ENCODE measurements at regions not wholly inside any gene's neighbourhood (a gene's known extent, or its start where the extent isn't known, plus 50 kb on each side); places are given as distances from the start of the nearest gene placed in this dataset.

- no peak overlapping the region for H3K27ac ChIP-seq (ENCODE audit: low read depth, low read length)
- no peak overlapping the region for H3K9ac ChIP-seq (ENCODE audit: low read length)
- peaks cover 5% of the 10 kb centered on the region for H3K4me1 ChIP-seq (ENCODE audit: insufficient read depth, low read length)
- no peaks in the 10 kb centered on the region for H3K9me3 ChIP-seq (ENCODE audit: low read length)
- no peak overlapping the region for H3K4me3 ChIP-seq (ENCODE audit: low read depth in 1 of 2, low read length in 2 of 2)
- H3K36me3 ChIP-seq (ENCODE audit: insufficient read depth, low read length) = peaks cover 11% of the 10 kb centered on the region
- H3K27me3 ChIP-seq (ENCODE audit: control insufficient read depth in 1 of 2, insufficient read depth in 2 of 2, low read length in 2 of 2) = no peaks in the 10 kb centered on the region
Measured at GRCh38 chr17:79248843-79249493, 174.3 kb downstream of the ENGASE start.

GRCh38 chr17:79246225-79247190, 171.9 kb downstream of the ENGASE start:
- H3K36me3 ChIP-seq (ENCODE audit: insufficient read depth, low read length) = peaks cover 11% of the 10 kb centered on the region
- no peaks in the 10 kb centered on the region for H3K27me3 ChIP-seq (ENCODE audit: control insufficient read depth in 1 of 2, insufficient read depth in 2 of 2, low read length in 2 of 2)
- H3K9ac ChIP-seq (ENCODE audit: low read length) = no peak overlapping the region
- H3K4me1 ChIP-seq (ENCODE audit: insufficient read depth, low read length) = no peaks in the 10 kb centered on the region
- H3K9me3 ChIP-seq (ENCODE audit: low read length) = no peaks in the 10 kb centered on the region
- H3K4me3 ChIP-seq (ENCODE audit: low read depth in 1 of 2, low read length in 2 of 2) = no peak overlapping the region
- H3K27ac ChIP-seq (ENCODE audit: low read depth, low read length) = no peak overlapping the region

DNA sequence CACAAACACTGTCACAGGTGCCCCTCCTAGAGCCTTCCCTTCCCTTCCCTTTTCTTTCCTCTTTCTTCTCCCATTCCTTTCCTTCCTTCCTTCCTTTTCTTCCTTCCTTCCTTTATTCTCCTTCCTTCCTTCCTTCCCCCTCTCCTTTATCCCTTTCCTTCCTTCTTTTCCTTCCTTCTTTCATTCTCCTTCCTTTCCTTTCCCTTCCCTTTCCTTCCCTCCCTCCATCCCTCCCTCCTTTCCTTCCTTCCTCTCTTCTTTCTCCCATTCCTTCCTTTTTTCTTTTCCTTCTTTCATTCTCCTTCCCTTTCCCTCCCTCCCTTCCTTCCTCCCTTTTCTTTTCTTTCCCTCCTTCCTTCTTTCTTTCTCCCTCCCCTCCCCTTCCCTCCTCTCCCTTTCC, 170.0 kb downstream of the ENGASE start:
- Histone ChIP-seq H3K9ac (ENCODE audit: low read length) (no peak overlapping the region), H3K27ac (ENCODE audit: low read depth, low read length) (no peak overlapping the region), H3K9me3 (ENCODE audit: low read length) (no peaks in the 10 kb centered on the region), H3K36me3 (ENCODE audit: insufficient read depth, low read length) (peaks cover 11% of the 10 kb centered on the region), H3K27me3 (ENCODE audit: control insufficient read depth in 1 of 2, insufficient read depth in 2 of 2, low read length in 2 of 2) (no peaks in the 10 kb centered on the region), H3K4me1 (ENCODE audit: insufficient read depth, low read length) (no peaks in the 10 kb centered on the region), H3K4me3 (ENCODE audit: low read depth in 1 of 2, low read length in 2 of 2) (no peak overlapping the region)

- Histone ChIP-seq H3K9ac (ENCODE audit: low read length) (no peak overlapping the region), H3K27me3 (ENCODE audit: control insufficient read depth in 1 of 2, insufficient read depth in 2 of 2, low read length in 2 of 2) (no peaks in the 10 kb centered on the region), H3K27ac (ENCODE audit: low read depth, low read length) (no peak overlapping the region), H3K36me3 (ENCODE audit: insufficient read depth, low read length) (peaks cover 5% of the 10 kb centered on the region), H3K4me3 (ENCODE audit: low read depth in 1 of 2, low read length in 2 of 2) (no peak overlapping the region), H3K4me1 (ENCODE audit: insufficient read depth, low read length) (no peaks in the 10 kb centered on the region), H3K9me3 (ENCODE audit: low read length) (no peaks in the 10 kb centered on the region)
Measured at GRCh38 chr17:79243996-79244395, 169.4 kb downstream of the ENGASE start.

- Histone ChIP-seq H3K36me3 (ENCODE audit: insufficient read depth, low read length) (peaks cover 1% of the 10 kb centered on the region), H3K4me3 (ENCODE audit: low read depth in 1 of 2, low read length in 2 of 2) (no peak overlapping the region), H3K4me1 (ENCODE audit: insufficient read depth, low read length) (no peaks in the 10 kb centered on the region), H3K27me3 (ENCODE audit: control insufficient read depth in 1 of 2, insufficient read depth in 2 of 2, low read length in 2 of 2) (no peaks in the 10 kb centered on the region), H3K9ac (ENCODE audit: low read length) (no peak overlapping the region), H3K9me3 (ENCODE audit: low read length) (no peaks in the 10 kb centered on the region), H3K27ac (ENCODE audit: low read depth, low read length) (no peak overlapping the region)
Measured at GRCh38 chr17:79243603-79243990, 169.0 kb downstream of the ENGASE start.

DNA sequence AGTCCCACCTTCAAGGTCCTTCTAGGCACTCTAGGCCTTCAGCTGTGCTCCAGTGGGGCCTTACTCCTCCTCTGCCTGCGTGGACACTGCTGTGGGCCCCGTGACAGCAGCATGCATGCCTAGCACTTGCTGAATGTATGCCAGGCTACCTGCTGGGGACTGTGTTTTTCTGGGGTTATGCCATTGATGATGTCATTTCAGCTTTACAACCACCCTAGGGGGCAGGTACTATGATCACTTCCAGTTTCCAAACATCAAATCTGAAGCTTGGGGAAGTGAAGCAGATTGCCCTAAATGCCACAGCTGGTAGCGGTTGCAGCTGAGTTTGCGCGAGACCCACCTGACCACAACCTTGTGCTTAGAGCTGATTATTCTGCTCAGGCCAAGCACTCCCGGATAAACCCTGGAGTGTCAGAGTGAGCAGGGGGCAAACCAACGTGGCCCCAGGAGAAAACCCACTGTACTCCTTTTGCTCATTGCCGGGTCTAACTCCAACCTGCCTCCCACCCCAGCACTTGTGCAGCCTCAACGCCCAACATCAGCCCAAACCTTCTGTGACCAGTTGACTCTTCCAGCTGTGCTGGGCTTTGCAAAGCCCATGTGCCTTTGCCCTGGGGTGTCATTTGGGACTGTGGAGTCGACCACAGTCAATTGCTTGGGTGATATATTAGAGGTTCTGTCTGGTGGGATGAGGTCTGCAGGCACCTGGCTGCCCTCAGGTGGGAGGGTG, 168.4 kb downstream of the ENGASE start:
- H3K27me3 ChIP-seq (ENCODE audit: control insufficient read depth in 1 of 2, insufficient read depth in 2 of 2, low read length in 2 of 2) = no peaks in the 10 kb centered on the region
- no peak overlapping the region for H3K9ac ChIP-seq (ENCODE audit: low read length)
- no peaks in the 10 kb centered on the region for H3K36me3 ChIP-seq (ENCODE audit: insufficient read depth, low read length)
- H3K4me3 ChIP-seq (ENCODE audit: low read depth in 1 of 2, low read length in 2 of 2) = no peak overlapping the region
- H3K9me3 ChIP-seq (ENCODE audit: low read length) = no peaks in the 10 kb centered on the region
- no peaks in the 10 kb centered on the region for H3K4me1 ChIP-seq (ENCODE audit: insufficient read depth, low read length)
- no peak overlapping the region for H3K27ac ChIP-seq (ENCODE audit: low read depth, low read length)

GRCh38 chr17:79242393-79242792, 167.8 kb downstream of the ENGASE start:
- no peaks in the 10 kb centered on the region for H3K27me3 ChIP-seq (ENCODE audit: control insufficient read depth in 1 of 2, insufficient read depth in 2 of 2, low read length in 2 of 2)

DNA sequence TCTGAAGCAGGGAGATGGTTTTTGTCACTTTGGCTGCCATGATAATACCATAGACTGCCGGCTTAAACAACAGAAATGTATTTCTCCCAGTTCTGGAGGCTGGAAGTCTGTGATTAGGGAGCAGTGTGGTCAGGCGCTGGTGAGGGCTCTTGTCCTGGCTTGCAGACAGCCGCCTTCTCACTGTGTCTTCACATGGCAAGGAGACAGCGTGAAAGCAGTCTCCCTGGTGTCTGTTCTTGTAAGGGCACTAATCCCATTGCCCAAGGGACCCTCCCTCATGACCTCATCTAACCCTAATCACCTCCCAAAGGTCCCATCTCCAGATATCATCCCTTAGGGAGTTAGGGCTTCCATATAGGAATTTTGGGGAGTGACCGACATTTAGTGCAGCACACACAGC, 167.0 kb downstream of the ENGASE start:
- H3K36me3 ChIP-seq (ENCODE audit: insufficient read depth, low read length) = no peaks in the 10 kb centered on the region
- no peak overlapping the region for H3K9ac ChIP-seq (ENCODE audit: low read length)
- no peaks in the 10 kb centered on the region for H3K9me3 ChIP-seq (ENCODE audit: low read length)
- no peaks in the 10 kb centered on the region for H3K4me1 ChIP-seq (ENCODE audit: insufficient read depth, low read length)
- no peaks in the 10 kb centered on the region for H3K27me3 ChIP-seq (ENCODE audit: control insufficient read depth in 1 of 2, insufficient read depth in 2 of 2, low read length in 2 of 2)
- no peak overlapping the region for H3K27ac ChIP-seq (ENCODE audit: low read depth, low read length)
- no peak overlapping the region for H3K4me3 ChIP-seq (ENCODE audit: low read depth in 1 of 2, low read length in 2 of 2)

More at GRCh38 chr17:79242393-79242792, 167.8 kb downstream of the ENGASE start:
- Histone ChIP-seq H3K4me3 (ENCODE audit: low read depth in 1 of 2, low read length in 2 of 2) (no peak overlapping the region), H3K36me3 (ENCODE audit: insufficient read depth, low read length) (no peaks in the 10 kb centered on the region), H3K9me3 (ENCODE audit: low read length) (no peaks in the 10 kb centered on the region), H3K27ac (ENCODE audit: low read depth, low read length) (no peak overlapping the region), H3K9ac (ENCODE audit: low read length) (no peak overlapping the region), H3K4me1 (ENCODE audit: insufficient read depth, low read length) (no peaks in the 10 kb centered on the region)

DNA sequence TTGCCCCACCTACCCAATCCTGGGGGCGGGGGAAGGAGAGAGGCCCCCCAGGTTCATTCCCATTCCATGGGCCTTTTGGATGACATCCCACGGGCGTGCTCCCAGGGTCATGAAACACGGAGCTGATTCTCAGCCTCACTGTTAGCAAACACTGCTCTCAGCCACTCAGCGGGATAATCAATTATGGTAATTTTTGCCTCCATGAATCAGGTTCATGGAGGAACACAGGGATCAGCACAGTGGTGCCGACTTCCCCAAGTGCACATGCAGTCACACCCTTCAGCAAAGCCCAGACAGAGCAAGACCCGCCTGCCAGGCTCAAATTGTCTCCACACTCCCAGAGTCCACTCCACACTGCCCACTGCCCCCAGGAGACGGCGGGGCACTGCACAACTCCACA, 164.6 kb downstream of the ENGASE start:
- H3K27ac ChIP-seq (ENCODE audit: low read depth, low read length) = no peak overlapping the region
- H3K9ac ChIP-seq (ENCODE audit: low read length) = no peak overlapping the region
- no peaks in the 10 kb centered on the region for H3K36me3 ChIP-seq (ENCODE audit: insufficient read depth, low read length)
- no peaks in the 10 kb centered on the region for H3K27me3 ChIP-seq (ENCODE audit: control insufficient read depth in 1 of 2, insufficient read depth in 2 of 2, low read length in 2 of 2)
- no peaks in the 10 kb centered on the region for H3K4me1 ChIP-seq (ENCODE audit: insufficient read depth, low read length)
- H3K9me3 ChIP-seq (ENCODE audit: low read length) = no peaks in the 10 kb centered on the region
- H3K4me3 ChIP-seq (ENCODE audit: low read depth in 1 of 2, low read length in 2 of 2) = no peak overlapping the region

DNA sequence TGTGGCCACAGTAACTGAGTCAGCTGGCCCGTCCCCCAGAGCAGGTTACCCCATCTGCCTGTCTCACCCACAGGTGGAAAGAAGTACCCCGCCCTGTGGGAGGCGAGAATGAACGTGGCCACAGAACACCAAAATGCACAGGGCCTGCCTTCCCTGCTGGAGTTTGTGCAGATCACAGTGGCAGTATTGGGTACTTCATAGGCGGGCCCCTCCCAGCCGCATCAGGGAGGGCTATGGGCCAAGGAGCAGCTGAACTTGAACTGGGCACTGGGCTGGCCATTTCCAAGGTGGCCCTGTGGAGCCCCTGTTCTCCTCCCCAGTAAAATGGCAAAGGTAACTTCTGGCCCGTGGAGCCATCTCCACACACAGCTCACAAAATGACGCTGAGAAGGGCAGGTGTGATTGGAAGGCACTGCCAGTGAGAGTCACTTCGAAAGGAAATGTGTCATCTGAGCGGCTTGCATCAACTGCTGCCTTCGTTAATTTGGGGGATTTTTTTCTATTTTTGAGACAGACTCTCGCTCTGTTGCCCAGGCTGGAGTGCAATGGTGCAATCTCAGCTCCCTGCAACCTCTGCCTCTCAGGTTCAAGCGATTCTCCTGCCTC, 162.9 kb downstream of the ENGASE start:
- no peaks in the 10 kb centered on the region for H3K9me3 ChIP-seq (ENCODE audit: low read length)
- H3K4me3 ChIP-seq (ENCODE audit: low read depth in 1 of 2, low read length in 2 of 2) = no peak overlapping the region
- H3K27ac ChIP-seq (ENCODE audit: low read depth, low read length) = no peak overlapping the region
- H3K27me3 ChIP-seq (ENCODE audit: control insufficient read depth in 1 of 2, insufficient read depth in 2 of 2, low read length in 2 of 2) = no peaks in the 10 kb centered on the region
- H3K36me3 ChIP-seq (ENCODE audit: insufficient read depth, low read length) = no peaks in the 10 kb centered on the region
- H3K4me1 ChIP-seq (ENCODE audit: insufficient read depth, low read length) = no peaks in the 10 kb centered on the region
- H3K9ac ChIP-seq (ENCODE audit: low read length) = no peak overlapping the region

DNA sequence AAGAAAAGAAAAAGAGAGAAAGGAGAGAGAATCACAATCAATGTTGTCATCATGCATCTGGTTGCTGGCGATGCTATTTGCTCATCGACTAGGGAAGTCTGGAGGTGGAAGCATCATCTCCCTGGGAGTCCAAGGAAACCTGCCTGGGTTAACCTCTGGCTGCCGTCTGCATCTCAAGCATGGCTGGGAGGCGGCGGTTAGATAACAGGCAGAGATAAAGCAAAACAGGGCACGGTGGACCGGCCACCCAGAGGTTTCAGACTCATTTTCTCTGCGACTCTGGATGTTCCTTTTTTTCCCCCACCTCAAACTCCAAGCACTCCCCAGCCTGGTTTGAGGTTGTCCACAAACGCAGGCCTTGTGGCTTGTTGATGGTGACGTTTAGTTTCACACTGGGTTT, 161.2 kb downstream of the ENGASE start:
- H3K27ac ChIP-seq (ENCODE audit: low read depth, low read length) = no peak overlapping the region
- no peak overlapping the region for H3K9ac ChIP-seq (ENCODE audit: low read length)
- no peaks in the 10 kb centered on the region for H3K9me3 ChIP-seq (ENCODE audit: low read length)
- no peak overlapping the region for H3K4me3 ChIP-seq (ENCODE audit: low read depth in 1 of 2, low read length in 2 of 2)
- no peaks in the 10 kb centered on the region for H3K27me3 ChIP-seq (ENCODE audit: control insufficient read depth in 1 of 2, insufficient read depth in 2 of 2, low read length in 2 of 2)
- peaks cover 4% of the 10 kb centered on the region for H3K36me3 ChIP-seq (ENCODE audit: insufficient read depth, low read length)
- no peaks in the 10 kb centered on the region for H3K4me1 ChIP-seq (ENCODE audit: insufficient read depth, low read length)

Data from muscle layer of colon (tissue), 2 donors.